ENCODE measurements at regions not wholly inside any gene's neighbourhood (a gene's known extent, or its start where the extent isn't known, plus 50 kb on each side); places are given as distances from the start of the nearest gene placed in this dataset.

GRCh38 chr16:66269617-66270332, 96.7 kb upstream of the CDH5 start:
- peak in 1 of 2 donors; percentile 40 for DNase-seq (ENCODE audit: low read depth in 2 of 2)
- H3K36me3 ChIP-seq (ENCODE audit: control insufficient read depth, insufficient read depth, low read length): no peaks in the 10 kb centered on the region
- no peaks in the 10 kb centered on the region for H3K79me2 ChIP-seq (ENCODE audit: control insufficient read depth, insufficient read depth, low read length)
- no peak for TF ChIP-seq EZH2 (IDR thresholded peaks at IDR 0.05; ENCODE audit: low read length, missing control alignments)
- TF ChIP-seq, protein P1, sequence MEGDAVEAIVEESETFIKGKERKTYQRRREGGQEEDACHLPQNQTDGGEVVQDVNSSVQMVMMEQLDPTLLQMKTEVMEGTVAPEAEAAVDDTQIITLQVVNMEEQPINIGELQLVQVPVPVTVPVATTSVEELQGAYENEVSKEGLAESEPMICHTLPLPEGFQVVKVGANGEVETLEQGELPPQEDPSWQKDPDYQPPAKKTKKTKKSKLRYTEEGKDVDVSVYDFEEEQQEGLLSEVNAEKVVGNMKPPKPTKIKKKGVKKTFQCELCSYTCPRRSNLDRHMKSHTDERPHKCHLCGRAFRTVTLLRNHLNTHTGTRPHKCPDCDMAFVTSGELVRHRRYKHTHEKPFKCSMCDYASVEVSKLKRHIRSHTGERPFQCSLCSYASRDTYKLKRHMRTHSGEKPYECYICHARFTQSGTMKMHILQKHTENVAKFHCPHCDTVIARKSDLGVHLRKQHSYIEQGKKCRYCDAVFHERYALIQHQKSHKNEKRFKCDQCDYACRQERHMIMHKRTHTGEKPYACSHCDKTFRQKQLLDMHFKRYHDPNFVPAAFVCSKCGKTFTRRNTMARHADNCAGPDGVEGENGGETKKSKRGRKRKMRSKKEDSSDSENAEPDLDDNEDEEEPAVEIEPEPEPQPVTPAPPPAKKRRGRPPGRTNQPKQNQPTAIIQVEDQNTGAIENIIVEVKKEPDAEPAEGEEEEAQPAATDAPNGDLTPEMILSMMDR (conservative IDR thresholded peaks at IDR 0.05 in 1 of 2, IDR thresholded peaks at IDR 0.05 in 1 of 2; ENCODE audit: low read depth in 1 of 2, low read length in 2 of 2): no peak
- H3K9me3 ChIP-seq (ENCODE audit: control insufficient read depth, insufficient read depth, low read depth, low read length): no peaks in the 10 kb centered on the region
- H3K4me2 ChIP-seq (ENCODE audit: extremely low read depth, insufficient read depth, low read length): no peak overlapping the region
- H3K9ac ChIP-seq (ENCODE audit: insufficient read depth, low read length): no peak overlapping the region
- H3K4me3 ChIP-seq (replicated peaks in 1 of 4; ENCODE audit: control extremely low read depth in 1 of 4, insufficient read depth in 1 of 4, low read depth in 3 of 4, low read length in 4 of 4): peak overlapping the region in 1 of 4 experiments; percentile 34
- peak overlapping the region; percentile 43 for H2AFZ ChIP-seq (ENCODE audit: low read length)
- no peaks in the 10 kb centered on the region for H4K20me1 ChIP-seq (ENCODE audit: control insufficient read depth, extremely low read depth, insufficient read depth, low read length)
- H3K27me3 ChIP-seq (ENCODE audit: control insufficient read depth, insufficient read depth, low read length): no peaks in the 10 kb centered on the region
- H3K4me1 ChIP-seq (ENCODE audit: control insufficient read depth, extremely low read depth, insufficient read depth, low read length): peaks cover 24% of the 10 kb centered on the region
- peak overlapping the region; percentile 26 for H3K27ac ChIP-seq (ENCODE audit: insufficient read depth, low read length)

DNA sequence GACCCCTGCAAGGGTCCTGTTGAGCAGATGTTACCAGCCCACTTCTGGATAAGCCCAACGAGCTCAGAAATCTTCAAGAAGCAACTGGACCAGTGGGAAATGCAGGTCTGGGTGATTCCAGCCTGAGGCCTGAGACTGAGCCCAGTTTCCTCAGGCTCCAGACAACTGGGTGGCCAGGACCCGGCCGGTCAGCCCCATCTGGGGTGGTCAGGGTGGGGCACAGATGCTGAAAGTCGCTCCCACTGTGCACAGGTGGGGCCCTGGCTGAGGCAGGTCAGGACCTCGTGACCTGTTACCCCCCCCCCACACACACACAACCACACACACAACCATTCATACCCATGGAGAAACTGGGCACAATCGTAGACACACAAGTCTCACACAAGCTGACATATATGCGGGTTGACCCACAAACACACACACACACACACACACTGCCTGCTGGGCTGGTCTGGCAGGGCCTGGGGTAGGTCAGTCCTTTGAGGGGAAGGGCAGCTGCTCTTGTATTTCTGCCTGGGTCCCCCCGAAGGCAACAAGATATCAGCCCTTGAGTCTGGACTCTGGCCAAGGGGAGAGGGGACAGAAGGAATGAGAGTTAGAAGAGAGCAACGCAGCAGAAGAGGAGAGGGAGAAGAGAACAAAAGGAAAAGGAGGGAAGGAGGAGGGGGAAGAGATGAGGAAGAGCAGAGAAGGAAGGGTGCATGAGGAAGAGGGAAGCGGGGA, 99.0 kb upstream of the CDH5 start:
- Histone ChIP-seq H3K36me3 (ENCODE audit: control insufficient read depth, insufficient read depth, low read length) (no peaks in the 10 kb centered on the region), H3K9ac (ENCODE audit: insufficient read depth, low read length) (no peak overlapping the region), H3K9me3 (ENCODE audit: control insufficient read depth, insufficient read depth, low read depth, low read length) (no peaks in the 10 kb centered on the region), H3K27ac (ENCODE audit: insufficient read depth, low read length) (peak overlapping the region; percentile 81), H3K4me3 (replicated peaks in 1 of 4; ENCODE audit: control extremely low read depth in 1 of 4, insufficient read depth in 1 of 4, low read depth in 3 of 4, low read length in 4 of 4) (no peak overlapping the region), H3K4me1 (ENCODE audit: control insufficient read depth, extremely low read depth, insufficient read depth, low read length) (peaks cover 27% of the 10 kb centered on the region), H3K79me2 (ENCODE audit: control insufficient read depth, insufficient read depth, low read length) (no peaks in the 10 kb centered on the region), H4K20me1 (ENCODE audit: control insufficient read depth, extremely low read depth, insufficient read depth, low read length) (no peaks in the 10 kb centered on the region), H3K27me3 (ENCODE audit: control insufficient read depth, insufficient read depth, low read length) (no peaks in the 10 kb centered on the region), H3K4me2 (ENCODE audit: extremely low read depth, insufficient read depth, low read length) (peak overlapping the region; percentile 34), H2AFZ (ENCODE audit: low read length) (no peak overlapping the region)
- no peak for DNase-seq (ENCODE audit: low read depth in 2 of 2)
- TF ChIP-seq EZH2 (IDR thresholded peaks at IDR 0.05; ENCODE audit: low read length, missing control alignments): no peak
- TF ChIP-seq, protein P1 (conservative IDR thresholded peaks at IDR 0.05 in 1 of 2, IDR thresholded peaks at IDR 0.05 in 1 of 2; ENCODE audit: low read depth in 1 of 2, low read length in 2 of 2): no peak

DNA sequence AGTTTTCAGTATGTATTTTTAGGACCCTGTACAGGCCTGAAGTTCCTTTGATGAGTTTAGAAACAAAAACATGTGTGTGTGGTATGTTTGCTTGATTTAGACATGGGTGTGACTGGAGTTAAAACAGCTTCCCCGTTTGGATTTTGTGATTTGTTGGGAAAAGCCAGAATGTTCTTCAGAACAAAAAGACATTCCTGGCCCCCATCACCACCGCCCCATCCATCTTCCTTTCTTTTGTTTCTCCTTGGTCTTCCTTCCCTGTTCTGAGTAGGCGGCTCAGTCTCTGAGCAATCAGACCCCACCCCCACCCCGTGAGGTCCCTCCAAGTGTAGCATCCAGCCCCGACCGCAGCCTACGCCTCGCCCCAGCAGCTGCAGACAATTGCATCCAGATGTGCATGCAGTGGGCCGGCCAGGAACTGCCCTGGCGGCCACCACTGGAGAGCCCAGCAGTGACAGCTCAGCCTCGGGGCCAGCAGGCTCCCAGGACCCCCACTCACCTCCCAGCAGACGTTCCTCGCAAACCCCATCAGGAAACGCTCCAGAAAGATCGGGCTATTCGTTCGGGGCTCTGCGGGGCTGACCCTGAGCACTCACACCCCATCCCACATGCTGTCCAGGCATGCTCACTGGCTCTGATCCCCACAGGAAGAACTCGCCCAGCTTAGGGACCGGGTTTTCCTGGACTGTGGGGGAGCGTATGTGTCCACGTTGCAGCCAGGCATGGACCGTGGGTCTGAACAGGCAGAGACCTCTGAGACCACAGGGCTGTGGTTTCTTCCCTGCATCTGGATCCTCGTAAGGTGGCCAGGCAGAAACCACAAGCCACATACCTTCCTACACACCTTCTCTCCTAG, 99.8 kb upstream of the CDH5 start:
- TF ChIP-seq EZH2 (IDR thresholded peaks at IDR 0.05; ENCODE audit: low read length, missing control alignments): no peak
- TF ChIP-seq, protein P1 (conservative IDR thresholded peaks at IDR 0.05 in 1 of 2, IDR thresholded peaks at IDR 0.05 in 1 of 2; ENCODE audit: low read depth in 1 of 2, low read length in 2 of 2): peak in 1 of 2 donors; percentile 33
- Histone ChIP-seq H3K27ac (ENCODE audit: insufficient read depth, low read length) (peak overlapping the region; percentile 81), H3K4me1 (ENCODE audit: control insufficient read depth, extremely low read depth, insufficient read depth, low read length) (peaks cover 27% of the 10 kb centered on the region), H2AFZ (ENCODE audit: low read length) (peak overlapping the region; percentile 2), H3K36me3 (ENCODE audit: control insufficient read depth, insufficient read depth, low read length) (no peaks in the 10 kb centered on the region), H4K20me1 (ENCODE audit: control insufficient read depth, extremely low read depth, insufficient read depth, low read length) (no peaks in the 10 kb centered on the region), H3K79me2 (ENCODE audit: control insufficient read depth, insufficient read depth, low read length) (no peaks in the 10 kb centered on the region), H3K4me2 (ENCODE audit: extremely low read depth, insufficient read depth, low read length) (peak overlapping the region; percentile 49), H3K27me3 (ENCODE audit: control insufficient read depth, insufficient read depth, low read length) (no peaks in the 10 kb centered on the region), H3K9ac (ENCODE audit: insufficient read depth, low read length) (no peak overlapping the region), H3K4me3 (replicated peaks in 1 of 4; ENCODE audit: control extremely low read depth in 1 of 4, insufficient read depth in 1 of 4, low read depth in 3 of 4, low read length in 4 of 4) (no peak overlapping the region), H3K9me3 (ENCODE audit: control insufficient read depth, insufficient read depth, low read depth, low read length) (no peaks in the 10 kb centered on the region)
- DNase-seq (ENCODE audit: low read depth in 2 of 2): peak; percentile 92 to 95
